H1 (cell line): ENCODE measurements at regions not wholly inside any gene's neighbourhood (a gene's known extent, or its start where the extent isn't known, plus 50 kb on each side); places are given as distances from the start of the nearest gene placed in this dataset.

Experiments
- SP1 ChIP-seq: IDR thresholded peaks from 2 replicates; pipeline ENCODE4 v1.6.1; 2011; ENCODE audit warnings: low read depth, low read length
- SUZ12 ChIP-seq: fragments of 200-600 bp; sonication (generic); IDR thresholded peaks from 2 replicates; pipeline ENCODE4 v1.6.1; 2012; ENCODE audit warnings: mild to moderate bottlenecking, inconsistent platforms, low read length, moderate library complexity, mixed read lengths

DNA sequence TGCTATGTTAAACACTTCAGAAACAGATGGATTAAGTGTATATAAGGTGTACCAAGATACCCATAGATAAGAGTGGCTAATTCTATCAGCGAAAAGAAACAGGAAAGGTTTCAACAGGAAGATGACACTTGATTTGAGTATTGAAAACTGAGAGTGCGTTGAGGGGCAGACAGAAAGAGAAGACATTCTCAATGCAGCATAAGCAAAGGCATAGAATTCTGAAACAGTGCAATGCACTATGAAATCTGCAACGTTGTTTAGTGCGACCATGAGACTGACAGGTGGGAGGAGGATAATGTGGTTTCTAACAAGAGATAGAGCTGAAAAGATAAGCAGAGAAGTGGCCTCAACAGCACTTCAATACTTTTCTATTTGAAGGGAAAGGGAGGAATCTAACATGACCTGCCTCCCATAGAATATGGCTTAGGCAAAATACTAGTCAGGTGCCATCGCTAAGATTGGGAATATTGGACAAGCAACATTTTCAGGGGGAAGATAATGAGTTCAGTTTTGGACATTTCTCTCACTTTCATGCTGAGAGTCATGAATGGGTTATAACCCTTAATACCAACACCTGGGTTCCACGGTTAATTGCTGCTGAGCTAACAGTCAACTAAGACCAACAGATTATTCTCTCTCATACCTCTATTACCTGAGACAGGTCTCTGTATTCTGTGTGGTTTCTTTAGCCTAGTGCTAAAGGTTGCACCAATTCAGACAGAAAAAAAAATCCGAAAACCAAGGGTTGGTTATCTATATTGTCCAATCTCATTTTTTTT is 312.9 kb upstream of the ARID1B start (continued):
- TF ChIP-seq SUZ12 (no peak), SP1 (no peak)
